Ishikawa (cell line): ENCODE measurements at regions not wholly inside any gene's neighbourhood (a gene's known extent, or its start where the extent isn't known, plus 50 kb on each side); places are given as distances from the start of the nearest gene placed in this dataset.

Experiments used
- EGR1 ChIP-seq: IDR thresholded peaks from 2 replicates; pipeline ENCODE4 v1.6.1; 2012
- RAD21 ChIP-seq: IDR thresholded peaks from 2 replicates; pipeline ENCODE4 v1.6.1; 2012; ENCODE audit warnings: low read depth
- TAF1 ChIP-seq: IDR thresholded peaks from 2 replicates; pipeline ENCODE4 v1.6.1; 2012; ENCODE audit warnings: low read depth, mild to moderate bottlenecking
- YY1 ChIP-seq: IDR thresholded peaks from 2 replicates; pipeline ENCODE4 v1.6.1; 2012; ENCODE audit warnings: low read depth
- TF ChIP-seq, protein P1 (sequence below): IDR thresholded peaks from 2 replicates; pipeline ENCODE4 v1.6.1; 2012; ENCODE audit warnings: low read depth, mild to moderate bottlenecking
- TF ChIP-seq, protein P2 (sequence below): IDR thresholded peaks from 2 replicates; pipeline ENCODE4 v1.6.1; 2012

DNA sequence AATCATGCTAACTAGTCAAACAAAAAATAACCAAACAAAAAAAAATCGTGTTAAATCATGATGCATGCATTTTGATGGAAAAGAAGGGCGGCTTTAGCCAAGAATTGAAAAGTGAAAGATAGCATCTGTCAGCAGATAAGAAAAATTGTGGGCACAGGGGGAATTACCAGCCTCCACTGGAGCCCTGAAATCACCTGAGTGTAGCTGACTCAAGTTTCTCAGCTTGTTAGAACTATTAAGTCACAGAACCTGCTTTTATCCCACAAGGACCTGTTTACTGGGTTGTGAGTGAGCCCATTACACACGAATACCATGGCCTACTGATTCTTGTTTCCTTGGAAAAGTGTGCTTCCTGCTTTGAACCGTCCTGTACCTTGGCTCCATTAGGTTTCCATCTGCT is 85.2 kb downstream of the COX18 start:
- TF ChIP-seq RAD21: no peak
- TF ChIP-seq YY1: no peak
- TF ChIP-seq, protein P1, sequence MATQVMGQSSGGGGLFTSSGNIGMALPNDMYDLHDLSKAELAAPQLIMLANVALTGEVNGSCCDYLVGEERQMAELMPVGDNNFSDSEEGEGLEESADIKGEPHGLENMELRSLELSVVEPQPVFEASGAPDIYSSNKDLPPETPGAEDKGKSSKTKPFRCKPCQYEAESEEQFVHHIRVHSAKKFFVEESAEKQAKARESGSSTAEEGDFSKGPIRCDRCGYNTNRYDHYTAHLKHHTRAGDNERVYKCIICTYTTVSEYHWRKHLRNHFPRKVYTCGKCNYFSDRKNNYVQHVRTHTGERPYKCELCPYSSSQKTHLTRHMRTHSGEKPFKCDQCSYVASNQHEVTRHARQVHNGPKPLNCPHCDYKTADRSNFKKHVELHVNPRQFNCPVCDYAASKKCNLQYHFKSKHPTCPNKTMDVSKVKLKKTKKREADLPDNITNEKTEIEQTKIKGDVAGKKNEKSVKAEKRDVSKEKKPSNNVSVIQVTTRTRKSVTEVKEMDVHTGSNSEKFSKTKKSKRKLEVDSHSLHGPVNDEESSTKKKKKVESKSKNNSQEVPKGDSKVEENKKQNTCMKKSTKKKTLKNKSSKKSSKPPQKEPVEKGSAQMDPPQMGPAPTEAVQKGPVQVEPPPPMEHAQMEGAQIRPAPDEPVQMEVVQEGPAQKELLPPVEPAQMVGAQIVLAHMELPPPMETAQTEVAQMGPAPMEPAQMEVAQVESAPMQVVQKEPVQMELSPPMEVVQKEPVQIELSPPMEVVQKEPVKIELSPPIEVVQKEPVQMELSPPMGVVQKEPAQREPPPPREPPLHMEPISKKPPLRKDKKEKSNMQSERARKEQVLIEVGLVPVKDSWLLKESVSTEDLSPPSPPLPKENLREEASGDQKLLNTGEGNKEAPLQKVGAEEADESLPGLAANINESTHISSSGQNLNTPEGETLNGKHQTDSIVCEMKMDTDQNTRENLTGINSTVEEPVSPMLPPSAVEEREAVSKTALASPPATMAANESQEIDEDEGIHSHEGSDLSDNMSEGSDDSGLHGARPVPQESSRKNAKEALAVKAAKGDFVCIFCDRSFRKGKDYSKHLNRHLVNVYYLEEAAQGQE: no peak
- TF ChIP-seq EGR1: no peak
- TF ChIP-seq TAF1: no peak
- TF ChIP-seq, protein P2, sequence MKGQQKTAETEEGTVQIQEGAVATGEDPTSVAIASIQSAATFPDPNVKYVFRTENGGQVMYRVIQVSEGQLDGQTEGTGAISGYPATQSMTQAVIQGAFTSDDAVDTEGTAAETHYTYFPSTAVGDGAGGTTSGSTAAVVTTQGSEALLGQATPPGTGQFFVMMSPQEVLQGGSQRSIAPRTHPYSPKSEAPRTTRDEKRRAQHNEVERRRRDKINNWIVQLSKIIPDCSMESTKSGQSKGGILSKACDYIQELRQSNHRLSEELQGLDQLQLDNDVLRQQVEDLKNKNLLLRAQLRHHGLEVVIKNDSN: no peak
